ENCODE measurements at regions not wholly inside any gene's neighbourhood (a gene's known extent, or its start where the extent isn't known, plus 50 kb on each side); places are given as distances from the start of the nearest gene placed in this dataset.

DNA sequence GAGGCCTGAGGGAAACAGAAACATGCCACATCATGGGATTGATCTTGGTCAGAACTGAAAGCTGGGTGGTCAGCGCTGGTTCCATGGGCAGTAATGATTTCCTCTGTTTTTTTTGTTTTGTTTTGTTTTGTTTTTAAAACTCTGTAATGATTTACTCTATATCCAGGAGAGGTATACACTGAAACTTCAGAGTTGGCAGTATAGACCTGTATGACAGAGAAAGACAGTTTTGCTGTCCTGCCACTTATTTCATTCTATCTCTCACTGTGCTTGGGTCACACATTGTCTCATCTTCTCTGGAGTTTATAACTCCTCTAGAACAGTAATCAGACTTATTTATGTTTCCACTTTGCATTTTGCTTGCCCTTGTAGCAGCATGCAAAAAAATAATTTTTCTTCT, 105.1 kb upstream of the SLITRK1 start:
- no peaks in the 10 kb centered on the region for H3K27me3 ChIP-seq
- 96 to 100% methylated on average over 1 of the region's 1 CpG for WGBS, 2 donors
- H3K9me3 ChIP-seq: no peaks in the 10 kb centered on the region
- no peaks in the 10 kb centered on the region for H3K36me3 ChIP-seq
- TF ChIP-seq EP300 (IDR thresholded peaks at IDR 0.05) (no peak), POLR2A (IDR thresholded peaks at IDR 0.05) (no peak)
- TF ChIP-seq, protein P1, sequence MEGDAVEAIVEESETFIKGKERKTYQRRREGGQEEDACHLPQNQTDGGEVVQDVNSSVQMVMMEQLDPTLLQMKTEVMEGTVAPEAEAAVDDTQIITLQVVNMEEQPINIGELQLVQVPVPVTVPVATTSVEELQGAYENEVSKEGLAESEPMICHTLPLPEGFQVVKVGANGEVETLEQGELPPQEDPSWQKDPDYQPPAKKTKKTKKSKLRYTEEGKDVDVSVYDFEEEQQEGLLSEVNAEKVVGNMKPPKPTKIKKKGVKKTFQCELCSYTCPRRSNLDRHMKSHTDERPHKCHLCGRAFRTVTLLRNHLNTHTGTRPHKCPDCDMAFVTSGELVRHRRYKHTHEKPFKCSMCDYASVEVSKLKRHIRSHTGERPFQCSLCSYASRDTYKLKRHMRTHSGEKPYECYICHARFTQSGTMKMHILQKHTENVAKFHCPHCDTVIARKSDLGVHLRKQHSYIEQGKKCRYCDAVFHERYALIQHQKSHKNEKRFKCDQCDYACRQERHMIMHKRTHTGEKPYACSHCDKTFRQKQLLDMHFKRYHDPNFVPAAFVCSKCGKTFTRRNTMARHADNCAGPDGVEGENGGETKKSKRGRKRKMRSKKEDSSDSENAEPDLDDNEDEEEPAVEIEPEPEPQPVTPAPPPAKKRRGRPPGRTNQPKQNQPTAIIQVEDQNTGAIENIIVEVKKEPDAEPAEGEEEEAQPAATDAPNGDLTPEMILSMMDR (IDR thresholded peaks at IDR 0.05): no peak
- no peaks in the 10 kb centered on the region for H3K4me1 ChIP-seq
- no peak overlapping the region for H3K27ac ChIP-seq
- no peak for DNase-seq (ENCODE audit: low spot score in 2 of 2)
- no peak overlapping the region for H3K4me3 ChIP-seq

- H3K27me3 ChIP-seq: no peaks in the 10 kb centered on the region
- H3K27ac ChIP-seq: no peak overlapping the region
- WGBS, 2 donors: 78 to 79% methylated on average over 1 of the region's 1 CpG
- no peaks in the 10 kb centered on the region for H3K36me3 ChIP-seq
- TF ChIP-seq, protein P1 (IDR thresholded peaks at IDR 0.05): no peak
- TF ChIP-seq EP300 (IDR thresholded peaks at IDR 0.05) (no peak), POLR2A (IDR thresholded peaks at IDR 0.05) (no peak)
- no peak for DNase-seq (ENCODE audit: low spot score in 2 of 2)
- no peaks in the 10 kb centered on the region for H3K4me1 ChIP-seq
- no peak overlapping the region for H3K4me3 ChIP-seq
- H3K9me3 ChIP-seq: no peaks in the 10 kb centered on the region
Observed at GRCh38 chr13:83984793-83985192, 102.5 kb upstream of the SLITRK1 start.

DNA sequence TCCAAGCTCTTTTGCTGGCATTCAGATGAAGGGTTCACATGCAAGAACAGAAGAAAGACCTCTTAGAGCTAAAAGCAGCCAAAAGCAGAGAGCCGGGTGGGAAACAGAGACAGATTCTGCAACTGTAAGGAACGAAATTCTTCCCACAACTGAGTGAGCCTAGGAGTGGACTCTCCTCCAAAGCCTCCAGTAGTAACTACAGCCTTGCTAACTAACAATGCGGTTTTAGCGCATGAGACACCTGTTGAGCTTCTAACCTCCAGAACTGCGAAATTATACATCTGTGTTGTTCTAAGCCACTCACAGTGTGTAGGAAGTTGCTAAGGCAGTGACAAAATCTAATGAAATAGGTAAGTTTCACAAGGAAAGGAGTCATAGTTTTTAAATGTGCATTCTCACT, 98.1 kb upstream of the SLITRK1 start:
- DNase-seq (ENCODE audit: low spot score in 2 of 2): no peak
- Histone ChIP-seq H3K27me3 (no peaks in the 10 kb centered on the region), H3K4me1 (no peaks in the 10 kb centered on the region), H3K4me3 (no peak overlapping the region), H3K27ac (no peak overlapping the region), H3K9me3 (no peaks in the 10 kb centered on the region), H3K36me3 (no peaks in the 10 kb centered on the region)
- WGBS, 2 donors: 71 to 72% methylated on average over 5 of the region's 5 CpGs
- no peak for TF ChIP-seq EP300 (IDR thresholded peaks at IDR 0.05)
- TF ChIP-seq, protein P1 (IDR thresholded peaks at IDR 0.05): no peak
- no peak for TF ChIP-seq POLR2A (IDR thresholded peaks at IDR 0.05)

DNA sequence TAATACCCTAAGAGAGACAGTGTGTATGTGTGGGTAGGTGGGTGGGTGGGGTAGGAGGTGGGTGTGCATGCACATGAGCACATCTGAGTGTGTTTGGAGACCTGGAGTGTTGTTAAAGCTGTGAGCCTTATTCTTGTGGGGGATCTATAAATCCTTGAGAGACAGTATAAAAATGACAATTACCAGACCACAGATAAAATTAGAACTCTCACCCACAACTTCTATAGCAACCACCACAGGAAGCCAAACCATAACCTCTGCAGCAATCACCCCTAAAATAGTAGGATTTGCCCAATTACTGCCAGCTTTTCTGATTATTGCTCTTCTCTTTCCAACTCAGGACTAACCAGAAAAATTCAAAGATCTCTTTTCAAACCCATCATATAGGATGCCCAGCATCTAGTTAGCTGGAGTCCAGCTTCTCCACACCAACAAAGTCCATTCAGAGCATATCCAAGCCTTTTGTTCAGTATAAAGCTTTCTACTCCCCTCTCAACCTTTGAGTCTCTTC, 93.4 kb upstream of the SLITRK1 start:
- H3K4me3 ChIP-seq: no peak overlapping the region
- DNase-seq (ENCODE audit: low spot score in 2 of 2): no peak
- H3K9me3 ChIP-seq: no peaks in the 10 kb centered on the region
- H3K27me3 ChIP-seq: no peaks in the 10 kb centered on the region
- H3K27ac ChIP-seq: no peak overlapping the region
- H3K4me1 ChIP-seq: no peaks in the 10 kb centered on the region
- no peaks in the 10 kb centered on the region for H3K36me3 ChIP-seq
- TF ChIP-seq POLR2A (IDR thresholded peaks at IDR 0.05) (no peak), EP300 (IDR thresholded peaks at IDR 0.05) (no peak)
- TF ChIP-seq, protein P1 (IDR thresholded peaks at IDR 0.05): no peak

DNA sequence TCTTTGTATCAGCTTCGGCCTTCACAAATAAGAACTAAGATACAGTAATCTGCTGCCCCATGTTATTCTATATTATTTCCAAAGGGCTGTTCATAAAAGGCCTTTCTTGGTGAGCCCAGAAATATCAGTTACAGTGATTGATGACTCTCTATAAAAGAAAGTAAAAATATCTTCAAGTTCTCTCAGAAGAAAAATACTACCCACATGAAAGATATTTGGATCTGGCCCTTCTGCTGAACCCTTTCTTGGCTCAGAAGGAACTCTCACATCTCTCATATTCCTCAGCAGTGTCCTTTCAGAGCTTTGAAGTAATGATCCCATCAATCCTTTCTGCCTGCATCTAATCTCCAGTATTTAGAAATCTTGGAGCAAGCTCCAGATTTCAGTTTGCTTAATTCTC, 76.3 kb upstream of the SLITRK1 start:
- no peaks in the 10 kb centered on the region for H3K4me1 ChIP-seq
- TF ChIP-seq, protein P1 (IDR thresholded peaks at IDR 0.05): no peak
- no peak for TF ChIP-seq POLR2A (IDR thresholded peaks at IDR 0.05)
- TF ChIP-seq EP300 (IDR thresholded peaks at IDR 0.05): no peak
- 61 to 62% methylated on average over 1 of the region's 1 CpG for WGBS, 2 donors
- no peaks in the 10 kb centered on the region for H3K36me3 ChIP-seq
- no peak overlapping the region for H3K4me3 ChIP-seq
- H3K9me3 ChIP-seq: no peaks in the 10 kb centered on the region
- DNase-seq (ENCODE audit: low spot score in 2 of 2): no peak
- H3K27me3 ChIP-seq: no peaks in the 10 kb centered on the region
- no peak overlapping the region for H3K27ac ChIP-seq

Data from tibial nerve (tissue), 4 donors.